HPDE6-E6E7 (cell line): ENCODE measurements at regions not wholly inside any gene's neighbourhood (a gene's known extent, or its start where the extent isn't known, plus 50 kb on each side); places are given as distances from the start of the nearest gene placed in this dataset.

Experiments used
- DNase-seq: peaks from one replicate; pipeline ENCODE4 v3.0.0; 2011; ENCODE audit warnings: missing footprints; ENCODE audit errors: extremely low spot score

DNA sequence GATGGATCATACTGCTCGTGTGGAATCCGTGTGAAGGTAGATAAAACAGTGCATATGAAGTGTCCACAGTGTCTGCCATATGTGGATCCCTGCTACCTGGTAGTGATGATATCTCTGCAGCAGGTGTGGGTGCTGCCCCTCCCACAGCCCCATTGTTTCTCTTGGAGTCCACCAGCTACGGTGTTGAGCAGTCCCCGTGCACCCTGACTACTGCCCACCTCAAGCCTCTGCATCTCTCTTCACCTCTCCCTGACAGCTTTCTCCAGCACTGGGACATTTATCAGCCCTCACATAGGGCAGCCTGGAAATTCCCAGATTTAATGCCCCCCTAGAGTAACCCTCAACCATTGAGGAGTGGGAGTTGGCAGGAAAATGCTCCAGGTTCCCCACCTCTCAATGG, 244.7 kb downstream of the IRF8 start:
- DNase-seq: no peak

DNA sequence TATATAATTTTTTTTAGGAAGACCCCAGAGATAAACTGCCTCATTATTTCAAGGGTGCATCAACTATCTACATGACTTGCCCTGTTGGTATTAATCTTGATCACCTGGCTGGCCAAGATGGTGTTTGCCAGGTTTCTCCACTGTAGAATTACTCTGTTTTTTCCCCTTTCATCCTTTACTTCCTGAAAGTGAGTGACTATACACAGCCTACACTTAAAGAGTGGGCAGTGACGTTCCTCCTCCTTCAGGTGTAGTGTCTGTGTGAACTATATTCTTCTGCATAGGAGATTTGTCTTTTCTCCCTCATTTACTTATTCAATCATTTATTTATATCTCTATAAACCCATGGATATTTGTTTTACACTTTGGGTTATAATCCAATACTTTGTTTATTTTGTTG, 246.7 kb downstream of the IRF8 start:
- DNase-seq: no peak

DNA sequence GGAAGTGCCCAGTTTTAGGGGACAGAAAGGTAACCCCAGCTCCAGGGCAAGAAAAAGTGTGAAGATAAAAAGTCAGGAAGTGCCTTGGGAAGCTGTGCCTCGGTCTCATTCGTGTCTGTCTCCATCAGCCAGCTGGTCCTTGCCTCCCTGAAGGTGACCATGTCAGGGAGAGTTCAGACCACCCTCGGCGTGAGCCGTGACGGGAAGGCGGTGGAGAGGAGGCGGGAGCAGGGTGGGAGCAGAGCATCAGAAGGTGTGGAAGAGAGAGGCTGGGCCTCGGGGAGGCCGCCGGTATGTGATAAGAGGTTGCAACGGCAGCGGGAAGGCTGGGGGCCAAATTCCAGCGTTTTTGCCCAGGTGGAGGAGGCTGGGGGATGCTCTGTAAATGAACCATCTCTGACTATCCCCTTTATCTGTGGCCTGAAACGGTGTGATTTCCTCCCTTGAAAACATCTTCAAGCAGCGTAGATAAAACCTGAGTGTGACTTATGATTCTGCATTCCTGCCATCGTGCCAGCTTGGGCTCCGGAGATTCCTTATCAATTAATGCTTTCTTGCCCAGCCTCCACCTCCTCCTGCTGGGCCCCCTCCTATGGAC, 251.8 kb downstream of the IRF8 start:
- no peak for DNase-seq

DNA sequence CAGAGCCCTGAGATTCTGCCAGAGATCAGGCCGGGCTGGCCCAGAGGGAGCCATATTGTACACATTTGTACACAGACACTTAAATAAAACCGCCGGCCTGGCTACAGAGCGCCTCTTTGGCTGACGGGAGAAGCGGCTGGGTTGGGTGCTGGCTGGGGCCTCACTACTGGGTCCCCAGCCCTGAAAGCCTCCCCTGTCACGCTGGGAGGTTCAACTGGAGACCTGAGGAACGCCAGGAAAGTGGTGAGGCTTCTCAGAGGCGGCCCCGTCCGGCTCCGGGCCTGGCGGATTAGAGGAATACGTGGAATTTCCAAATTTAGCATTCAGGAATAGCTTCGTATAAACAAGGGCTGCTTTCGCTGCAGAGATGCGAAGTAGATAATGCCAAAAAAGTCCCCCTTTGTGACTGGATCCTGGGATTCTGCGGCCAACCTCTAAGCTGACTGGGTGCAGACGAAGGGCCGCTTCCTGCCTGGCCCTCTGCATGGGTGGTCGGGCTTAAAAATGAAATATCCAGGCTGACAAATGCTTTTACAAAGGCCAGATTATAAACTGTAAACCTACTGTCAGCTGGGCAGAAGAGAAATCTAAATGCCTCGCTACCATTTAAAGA, 252.4 kb downstream of the IRF8 start:
- no peak for DNase-seq

DNA sequence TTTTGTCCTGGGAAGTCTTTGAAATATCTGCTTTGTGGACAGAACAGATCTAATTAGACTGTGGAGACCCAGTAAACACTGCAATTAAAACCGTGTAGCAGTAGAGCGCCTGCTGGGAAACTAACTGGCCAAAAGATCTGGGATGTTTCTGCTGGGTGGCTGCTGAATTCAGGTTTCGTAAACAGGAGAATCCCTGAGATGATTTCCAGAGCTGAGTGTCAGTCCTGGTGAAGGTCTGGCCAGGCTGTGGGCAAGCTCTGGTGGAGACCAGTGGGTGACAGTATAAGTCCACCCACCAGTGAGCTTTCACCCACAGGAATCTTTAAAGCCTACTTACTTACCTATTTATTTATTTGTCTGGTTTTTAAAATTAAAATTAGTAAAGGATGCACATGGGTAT, 257.2 kb downstream of the IRF8 start:
- no peak for DNase-seq

DNA sequence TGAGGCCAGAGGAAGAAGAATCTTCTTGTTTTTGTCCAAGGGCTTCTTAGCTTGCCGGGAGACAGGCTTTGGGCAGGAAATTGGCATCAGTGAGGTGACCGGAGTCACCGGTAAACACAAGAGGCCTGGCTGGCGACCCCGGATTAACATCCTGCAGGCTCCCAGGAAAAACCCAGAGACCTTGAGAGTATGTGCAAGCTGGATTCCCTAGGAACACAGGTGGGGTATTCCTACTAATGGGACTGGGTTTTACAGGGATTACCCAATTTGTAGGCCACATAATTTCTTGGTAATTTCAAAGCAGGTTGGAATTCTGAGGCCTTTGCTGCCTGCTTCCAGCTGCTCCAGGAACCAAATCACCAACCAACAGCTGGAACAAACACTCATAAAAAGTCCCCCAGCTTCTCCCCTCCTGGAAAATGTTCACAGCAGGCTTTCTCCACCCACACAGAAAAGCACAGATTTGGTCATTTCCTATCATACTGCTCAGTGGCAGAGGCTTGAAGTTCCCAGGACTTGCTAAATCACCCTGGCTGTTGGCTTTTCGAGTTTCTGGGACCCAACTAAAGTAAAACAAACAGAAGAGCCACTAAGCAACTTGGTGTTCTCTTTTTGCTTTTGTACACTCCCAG, 258.8 kb downstream of the IRF8 start:
- no peak for DNase-seq

DNA sequence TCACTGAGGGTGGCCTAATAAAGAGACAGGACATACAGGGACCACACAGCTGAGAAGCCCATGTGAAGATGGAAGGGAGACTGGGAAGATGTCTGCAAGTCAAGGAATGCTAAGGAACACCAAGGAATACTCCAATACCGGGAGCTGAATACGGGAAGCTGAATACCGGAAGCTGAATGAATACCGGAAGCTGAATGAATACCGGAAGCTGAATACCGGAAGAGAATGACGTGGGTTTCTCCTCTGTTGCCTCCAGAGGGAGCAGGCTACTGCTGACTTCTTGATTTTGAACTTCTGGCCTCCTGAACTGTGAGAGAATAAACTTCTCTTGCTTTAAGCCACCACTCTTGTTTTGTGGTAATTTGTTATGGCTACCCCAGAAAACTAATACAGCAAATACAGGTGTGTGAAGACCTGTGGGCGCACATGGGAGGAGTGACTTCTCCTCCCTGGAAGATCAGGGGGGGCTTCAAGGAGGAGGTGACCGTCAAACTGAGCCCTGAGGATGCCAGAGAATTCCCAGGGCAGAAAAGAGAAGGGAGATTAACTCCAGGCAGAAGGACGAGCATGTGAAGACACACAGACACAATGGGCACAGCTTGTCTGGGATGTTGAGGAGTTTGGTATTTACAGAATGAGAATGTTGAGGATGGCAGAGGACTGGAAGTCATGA, 259.9 kb downstream of the IRF8 start:
- no peak for DNase-seq

DNA sequence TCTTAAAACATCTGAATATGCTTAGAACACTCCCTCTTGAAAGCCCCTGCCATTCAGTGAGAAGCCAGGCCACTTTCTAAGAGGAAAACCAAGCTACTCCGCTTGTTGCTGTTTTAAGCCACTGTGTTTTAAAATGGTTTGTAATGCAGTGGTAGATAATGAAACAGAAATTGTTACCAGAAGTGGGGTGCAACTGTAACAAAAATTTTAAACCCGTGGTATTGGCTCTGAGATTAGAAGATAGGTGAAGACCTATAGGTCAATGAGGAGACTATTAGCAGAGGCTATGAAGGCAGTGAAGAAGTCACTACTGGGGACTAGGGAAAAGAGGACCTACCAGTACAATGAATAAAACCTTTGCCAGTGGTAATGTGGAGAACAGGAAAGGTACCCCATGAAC, 266.5 kb downstream of the IRF8 start:
- no peak for DNase-seq

DNA sequence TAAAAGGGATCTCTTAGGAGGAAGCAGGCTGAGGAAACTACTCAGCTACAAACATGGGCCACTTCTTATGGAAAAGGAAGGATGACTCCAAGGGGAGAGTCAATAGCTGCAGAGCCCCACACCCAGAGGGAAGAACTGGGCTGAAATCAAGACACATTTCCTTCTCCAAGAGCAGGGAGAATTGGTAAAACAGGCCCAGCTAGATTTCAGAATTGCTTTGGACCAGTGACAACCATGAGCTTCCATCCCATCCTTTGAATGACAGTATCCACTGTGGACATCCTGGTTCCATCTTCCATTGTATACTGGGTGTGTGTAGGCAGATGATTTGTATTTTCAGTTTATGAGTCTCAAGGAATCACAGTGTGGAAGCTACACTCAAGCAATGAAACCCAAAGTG, 267.5 kb downstream of the IRF8 start:
- DNase-seq: no peak

DNA sequence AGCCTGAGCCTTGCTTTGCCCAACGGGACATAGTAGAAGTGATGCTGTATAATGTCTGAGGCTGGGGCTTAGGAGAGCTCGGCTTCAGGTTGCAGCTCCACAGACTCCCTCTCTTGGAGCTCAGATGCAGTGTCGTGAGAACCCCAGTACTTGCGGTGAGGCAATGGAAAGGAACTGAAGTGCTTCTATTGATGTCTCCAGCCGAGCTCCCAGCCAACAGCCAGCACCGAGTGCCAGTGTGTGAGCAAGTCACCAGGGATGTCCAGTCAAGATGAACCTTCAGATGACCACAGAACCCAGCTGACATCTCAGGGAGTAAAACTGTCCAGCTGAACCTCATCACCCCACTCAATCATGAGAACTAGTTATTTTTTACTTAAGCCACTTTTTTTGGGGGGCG, 268.1 kb downstream of the IRF8 start:
- DNase-seq: no peak

DNA sequence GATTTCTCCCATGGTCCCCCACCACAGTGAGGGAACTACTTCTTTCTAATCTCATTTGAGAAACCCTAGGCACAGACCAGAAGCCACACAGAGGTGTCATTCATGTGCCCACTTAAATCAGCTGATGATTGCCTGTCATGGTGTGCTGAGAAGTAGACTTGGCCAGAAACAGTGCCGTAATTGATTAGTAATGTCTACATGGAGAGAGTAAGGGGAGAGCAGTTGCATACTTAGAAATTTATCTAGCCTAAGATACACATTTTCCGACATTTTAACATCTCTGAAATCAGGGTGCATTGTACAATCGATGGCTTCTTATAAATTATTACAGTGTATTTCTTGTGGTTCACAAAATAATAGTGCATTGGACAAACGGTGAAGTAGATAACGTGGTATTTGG, 271.8 kb downstream of the IRF8 start:
- no peak for DNase-seq

DNA sequence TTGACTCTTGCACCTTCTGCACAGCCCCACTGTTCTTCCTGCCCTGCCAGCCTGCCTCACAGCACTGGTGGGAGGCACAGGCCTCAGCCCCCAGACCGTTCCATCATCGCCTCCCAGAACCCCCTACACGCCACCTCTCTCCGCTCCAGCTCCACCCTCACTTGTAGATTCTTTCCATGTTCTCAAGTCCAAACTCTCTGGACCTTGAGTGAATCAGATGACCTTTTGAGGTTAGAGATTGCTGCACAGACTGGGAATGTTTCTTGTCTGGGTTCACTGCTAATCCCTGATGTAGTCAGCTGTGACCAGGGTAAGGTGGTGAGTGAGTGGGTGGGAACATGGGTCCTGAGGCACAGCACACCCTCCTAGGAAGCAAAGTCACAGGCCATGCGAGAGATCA, 272.4 kb downstream of the IRF8 start:
- no peak for DNase-seq

DNA sequence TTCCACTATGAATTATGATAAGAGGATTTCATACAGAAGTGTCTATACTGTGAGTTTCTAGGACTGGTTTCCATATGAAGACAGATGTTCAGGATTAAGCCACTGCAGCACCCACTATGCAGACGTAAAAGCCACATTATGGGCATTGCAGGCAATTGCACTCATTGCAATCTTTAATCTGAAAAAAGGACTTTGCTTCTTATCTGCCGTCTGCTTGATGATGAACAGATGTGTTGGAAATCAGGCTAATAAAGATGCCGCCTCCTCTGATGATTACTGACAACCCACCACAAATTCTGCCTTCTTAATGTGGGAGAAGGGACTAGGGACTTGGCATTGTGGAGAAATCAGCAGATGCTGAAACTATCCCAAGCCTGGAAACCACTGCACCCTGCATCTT, 276.9 kb downstream of the IRF8 start:
- DNase-seq: no peak

DNA sequence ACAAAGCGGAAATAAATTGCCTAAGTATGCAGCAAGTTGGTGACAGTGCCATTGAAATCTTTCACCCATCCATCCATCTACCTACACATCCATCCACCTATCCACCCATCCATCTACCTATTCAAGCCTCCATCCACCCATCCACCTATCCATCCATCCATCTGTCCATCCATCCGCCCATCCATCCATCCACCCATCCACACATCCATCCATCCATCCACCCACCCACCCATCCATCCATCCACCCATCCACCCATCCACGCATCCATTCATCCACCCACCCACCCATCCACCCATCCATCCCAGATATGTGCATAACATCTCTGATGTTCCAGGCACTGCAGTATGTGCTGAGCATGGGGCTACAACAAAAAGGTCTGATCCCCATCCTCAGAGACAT, 277.5 kb downstream of the IRF8 start:
- DNase-seq: no peak

DNA sequence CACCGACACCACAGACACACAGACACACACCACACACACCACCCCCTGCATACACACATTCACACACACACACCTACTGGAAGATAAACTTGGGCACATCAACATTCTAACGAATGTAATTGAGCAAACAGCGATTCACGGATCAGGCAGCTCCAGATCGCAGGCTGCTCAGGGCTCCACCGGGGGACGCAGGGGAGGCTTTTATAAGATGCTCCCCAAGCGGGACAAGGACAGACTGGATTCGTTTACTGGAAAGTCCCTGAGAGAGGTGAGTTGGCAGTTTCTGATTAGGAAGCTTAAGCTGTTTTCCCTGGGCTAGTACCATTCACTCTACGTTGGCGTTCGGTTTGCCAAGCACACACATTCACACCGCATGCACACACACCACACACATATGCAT, 281.3 kb downstream of the IRF8 start:
- DNase-seq: no peak

DNA sequence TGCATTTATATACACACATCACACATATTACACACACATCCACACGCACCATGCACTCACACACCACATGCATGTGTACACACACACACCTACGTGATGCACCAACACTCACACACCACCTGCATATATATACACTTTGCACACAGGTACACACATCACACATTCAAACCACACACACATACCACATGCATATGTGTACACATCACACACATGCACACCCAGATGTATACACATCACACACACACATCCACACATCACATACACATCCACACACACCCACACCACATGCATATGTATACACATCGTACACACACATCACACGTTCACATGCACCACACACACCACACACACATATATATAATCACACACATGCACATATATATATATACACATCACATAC, 281.8 kb downstream of the IRF8 start:
- no peak for DNase-seq

DNA sequence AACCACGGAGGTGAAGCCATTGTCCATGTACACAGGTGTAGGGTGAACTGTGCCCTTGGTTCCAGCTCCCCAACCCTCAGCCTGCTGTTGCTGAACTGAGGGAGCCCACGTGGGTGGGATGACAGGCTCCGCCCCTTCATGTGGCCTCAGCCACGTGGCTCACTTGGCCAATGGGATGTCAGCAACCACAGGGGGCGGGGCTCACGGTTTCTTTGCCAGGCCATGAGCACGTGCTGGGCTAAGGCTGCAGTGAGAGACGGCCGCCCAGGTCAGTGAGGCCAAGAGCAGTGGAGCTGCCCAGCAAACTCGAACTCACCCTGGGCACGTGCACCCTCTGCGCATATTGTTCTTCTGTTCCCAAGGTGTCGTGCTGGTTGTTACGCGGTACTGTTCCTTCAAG, 282.6 kb downstream of the IRF8 start:
- DNase-seq: no peak

DNA sequence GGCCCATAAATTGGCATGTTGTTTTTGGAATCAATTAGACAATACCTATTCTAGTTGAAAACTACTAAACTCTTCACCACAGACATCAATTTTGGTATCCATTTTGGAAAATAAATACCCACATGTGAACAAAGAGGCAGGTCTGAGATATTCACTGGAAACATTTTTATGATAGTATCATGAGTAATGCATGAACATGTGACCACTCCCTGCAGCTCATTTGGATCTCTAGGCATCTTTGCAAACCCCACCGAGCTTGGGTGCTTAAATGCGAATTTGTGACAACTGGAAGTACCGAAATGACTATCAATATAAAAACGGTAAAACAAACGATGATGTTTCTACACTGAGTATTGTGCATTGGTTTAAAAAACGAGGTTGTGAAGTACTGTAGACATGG, 285.2 kb downstream of the IRF8 start:
- no peak for DNase-seq

DNA sequence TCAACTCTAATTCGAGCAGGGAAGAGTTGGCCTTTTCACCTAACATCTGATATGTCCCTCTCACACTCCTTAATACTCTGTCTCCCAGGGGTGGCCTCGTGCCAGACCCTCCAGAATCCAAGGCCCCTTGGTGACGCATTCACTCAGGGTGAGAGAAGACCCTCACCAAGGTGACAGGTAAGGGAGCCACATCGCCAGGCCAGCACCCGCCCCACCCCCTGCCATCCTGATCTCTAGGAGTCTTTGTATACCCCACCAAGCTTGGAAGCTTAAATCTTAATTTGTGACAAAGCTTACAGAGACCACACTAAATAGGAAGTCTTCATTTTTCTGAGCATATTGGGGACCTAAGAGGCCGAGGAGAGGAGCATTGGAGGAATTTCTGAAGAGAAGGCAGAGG, 286.1 kb downstream of the IRF8 start:
- DNase-seq: no peak

DNA sequence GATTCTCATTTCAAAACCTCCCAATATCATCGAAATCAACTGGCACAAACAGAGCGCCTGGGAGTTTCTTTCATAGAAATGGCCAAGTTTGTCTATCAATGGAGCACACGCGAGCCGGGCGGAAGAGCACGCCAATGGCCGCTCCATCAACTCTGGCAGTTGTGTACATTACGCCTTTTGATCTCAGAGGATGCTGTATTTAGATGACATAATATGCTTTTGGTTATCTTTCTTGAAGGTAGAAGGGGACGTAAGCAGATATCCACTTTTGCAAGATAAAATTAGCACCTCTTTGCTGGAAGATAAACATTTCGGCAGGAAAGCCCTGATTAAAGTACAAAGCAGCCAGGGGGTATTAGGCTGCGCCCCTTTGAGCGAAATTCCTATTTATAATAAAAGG, 287.4 kb downstream of the IRF8 start:
- DNase-seq: no peak

DNA sequence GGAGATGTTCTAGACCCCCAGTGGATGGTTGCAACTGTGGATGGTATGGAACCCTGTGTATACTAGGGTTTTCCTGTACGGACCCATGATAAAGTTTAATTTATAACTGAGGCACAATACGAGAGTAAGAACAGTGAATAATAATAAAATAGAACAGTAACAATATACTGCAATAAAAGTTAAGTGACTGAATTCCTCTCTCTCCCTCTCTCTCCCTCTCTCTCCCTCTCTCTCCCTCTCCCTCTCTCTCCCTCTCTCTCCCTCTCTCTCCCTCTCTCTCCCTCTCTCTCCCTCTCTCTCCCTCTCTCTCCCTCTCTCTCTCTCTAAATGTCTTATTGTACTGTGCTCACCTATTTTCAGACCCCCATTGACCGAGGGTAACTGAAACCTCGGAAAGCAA, 291.0 kb downstream of the IRF8 start:
- DNase-seq: no peak

DNA sequence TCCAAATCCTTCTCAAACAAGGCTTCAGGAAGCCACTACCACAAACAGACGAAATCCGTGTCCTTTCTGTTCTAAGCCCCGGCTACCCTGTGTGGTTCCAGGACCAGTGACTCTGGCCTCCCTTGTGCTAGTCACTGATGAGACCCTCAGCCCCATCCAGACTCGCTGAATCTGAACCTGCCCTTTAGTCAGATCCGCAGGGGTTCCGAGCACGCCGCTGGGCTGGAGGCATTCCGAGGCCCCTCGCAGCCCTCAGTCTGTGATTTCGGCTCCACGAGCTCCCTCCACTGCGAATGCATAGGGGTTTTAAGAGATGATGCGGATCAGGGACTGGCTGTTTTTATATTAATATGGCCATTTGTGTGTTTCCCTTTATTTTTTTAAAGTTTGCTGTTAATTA, 292.7 kb downstream of the IRF8 start:
- DNase-seq: no peak

DNA sequence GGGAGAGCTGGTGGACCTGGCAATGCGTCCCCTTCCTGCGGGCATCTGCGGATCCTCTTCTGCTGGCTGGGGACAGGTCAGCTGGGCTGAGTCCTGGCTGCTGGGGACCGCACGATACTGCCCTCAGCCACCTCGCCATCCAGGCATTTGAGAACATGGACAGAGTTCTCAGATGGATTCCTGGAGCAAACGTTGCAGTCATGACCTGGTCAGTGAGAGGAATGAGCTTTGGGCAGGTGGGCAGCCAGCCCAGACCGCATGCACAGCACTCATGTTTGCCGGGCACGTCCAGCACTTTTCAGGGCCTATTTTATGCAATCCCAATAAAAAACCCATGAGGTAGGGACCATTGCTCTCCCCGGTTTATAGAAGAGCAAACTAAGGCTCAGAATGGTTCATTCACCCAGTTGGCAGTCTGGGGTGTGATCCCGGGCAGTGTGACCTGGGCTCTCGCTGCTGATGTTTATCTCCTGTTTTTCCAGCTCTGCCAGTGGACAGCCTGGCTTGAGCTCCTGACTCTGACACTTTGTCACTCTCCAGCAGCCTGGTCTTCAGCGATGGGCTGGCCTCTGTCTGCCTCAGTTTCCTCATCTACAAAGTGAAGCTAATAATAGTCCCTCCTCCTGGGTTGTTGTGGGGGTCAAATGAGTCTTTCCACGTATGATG, 294.7 kb downstream of the IRF8 start:
- DNase-seq: no peak
